ENCODE measurements at regions not wholly inside any gene's neighbourhood (a gene's known extent, or its start where the extent isn't known, plus 50 kb on each side); places are given as distances from the start of the nearest gene placed in this dataset.

DNA sequence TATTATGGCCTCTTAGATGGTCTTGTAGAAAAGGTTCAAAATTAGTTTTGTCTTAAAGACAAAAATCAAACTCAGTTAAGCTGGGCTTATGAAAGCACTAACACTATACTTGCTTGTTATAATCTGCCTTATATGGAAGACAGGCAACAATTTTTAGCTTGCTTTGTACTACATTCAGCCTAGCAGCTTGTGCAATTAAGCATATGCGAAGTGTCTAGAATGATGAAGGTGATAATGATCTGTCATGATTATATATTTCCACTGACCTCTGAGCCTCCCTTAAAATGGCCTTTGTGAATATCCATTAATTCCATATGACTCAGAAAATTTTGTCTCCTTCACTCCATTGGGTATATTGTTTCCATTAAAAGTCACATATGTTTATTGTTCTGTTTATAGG, 834.9 kb downstream of the OLFM4 start:
- DNase-seq (ENCODE audit: extremely low read depth in 1 of 11, low read depth in 9 of 11, low spot score in 4 of 11), result no peak

- no peak for DNase-seq (ENCODE audit: extremely low read depth in 1 of 11, low read depth in 9 of 11, low spot score in 4 of 11)
These were observed 844.9 kb downstream of the OLFM4 start for GRCh38 chr13:53873558-53873957.

GRCh38 chr13:53878861-53879260, 850.2 kb downstream of the OLFM4 start:
- no peak for DNase-seq (ENCODE audit: extremely low read depth in 1 of 11, low read depth in 9 of 11, low spot score in 4 of 11)

- no peak for DNase-seq (ENCODE audit: extremely low read depth in 1 of 11, low read depth in 9 of 11, low spot score in 4 of 11)
These were observed 857.4 kb downstream of the OLFM4 start for GRCh38 chr13:53885997-53886396.

DNA sequence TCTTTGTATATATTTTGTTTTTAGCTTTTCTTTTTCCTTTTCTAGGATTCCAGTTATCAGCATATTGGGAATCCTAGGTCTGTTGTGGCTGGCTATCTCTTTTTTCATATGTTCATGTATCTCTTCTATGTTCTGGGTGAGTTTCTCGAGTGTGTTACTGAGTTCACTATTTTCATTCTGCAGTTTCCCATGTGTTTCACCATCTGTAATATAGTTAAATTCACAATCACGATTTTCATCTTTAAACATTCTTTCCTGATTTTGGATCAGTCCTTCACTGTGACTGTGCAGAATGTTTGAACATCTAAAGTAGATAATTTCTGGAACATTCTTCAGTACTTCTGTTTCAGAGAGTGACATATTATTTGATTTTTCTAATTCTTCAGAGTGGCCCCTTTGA, 862.1 kb downstream of the OLFM4 start:
- no peak for DNase-seq (ENCODE audit: extremely low read depth in 1 of 11, low read depth in 9 of 11, low spot score in 4 of 11)

DNA sequence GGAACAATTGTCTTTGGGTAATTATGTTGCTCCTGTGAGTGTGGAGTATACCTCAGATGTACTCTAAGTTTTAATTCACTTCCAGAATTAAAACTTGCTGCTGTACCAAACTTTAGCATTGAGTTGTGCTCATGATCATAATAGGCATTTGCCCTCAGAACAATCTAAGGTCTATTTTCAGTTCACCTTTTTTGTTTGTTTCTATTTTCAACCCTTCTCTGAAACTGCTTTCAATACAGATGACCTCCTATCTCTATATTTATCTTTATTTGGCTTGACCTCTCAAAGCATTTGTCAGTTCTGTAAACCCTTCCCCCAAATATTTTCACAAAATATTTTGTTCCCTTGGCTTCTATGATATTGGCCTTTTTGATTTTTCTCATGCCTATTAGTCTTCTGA, 873.0 kb downstream of the OLFM4 start:
- DNase-seq (ENCODE audit: extremely low read depth in 1 of 11, low read depth in 9 of 11, low spot score in 4 of 11), result no peak

- DNase-seq (ENCODE audit: extremely low read depth in 1 of 11, low read depth in 9 of 11, low spot score in 4 of 11), result no peak
These were observed 879.3 kb downstream of the OLFM4 start for GRCh38 chr13:53907891-53908290.

GRCh38 chr13:53920916-53921315, 892.3 kb downstream of the OLFM4 start:
- no peak for DNase-seq (ENCODE audit: extremely low read depth in 1 of 11, low read depth in 9 of 11, low spot score in 4 of 11)

DNA sequence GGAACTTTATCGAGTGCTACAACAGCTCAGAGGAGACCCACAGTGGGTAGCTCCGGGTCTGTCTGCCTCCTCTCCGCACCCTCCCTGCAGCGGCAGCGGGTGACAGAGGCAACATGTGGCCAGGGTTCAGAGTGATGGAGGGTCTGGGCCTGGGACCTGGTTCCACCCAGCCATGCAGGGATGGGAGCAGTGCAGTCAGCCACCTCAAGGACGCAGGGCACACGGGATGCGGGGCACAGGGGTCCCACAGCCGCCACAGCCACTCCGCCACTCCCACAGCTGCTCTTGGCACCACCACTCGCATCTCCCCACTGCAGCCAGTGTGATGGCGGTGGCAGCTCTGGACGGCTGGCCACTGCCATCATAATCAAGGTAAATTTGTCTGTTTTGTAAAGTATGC, 892.9 kb downstream of the OLFM4 start:
- no peak for DNase-seq (ENCODE audit: extremely low read depth in 1 of 11, low read depth in 9 of 11, low spot score in 4 of 11)

GRCh38 chr13:53941588-53942190, 913.1 kb downstream of the OLFM4 start:
- no peak for DNase-seq (ENCODE audit: extremely low read depth in 1 of 11, low read depth in 9 of 11, low spot score in 4 of 11)

DNA sequence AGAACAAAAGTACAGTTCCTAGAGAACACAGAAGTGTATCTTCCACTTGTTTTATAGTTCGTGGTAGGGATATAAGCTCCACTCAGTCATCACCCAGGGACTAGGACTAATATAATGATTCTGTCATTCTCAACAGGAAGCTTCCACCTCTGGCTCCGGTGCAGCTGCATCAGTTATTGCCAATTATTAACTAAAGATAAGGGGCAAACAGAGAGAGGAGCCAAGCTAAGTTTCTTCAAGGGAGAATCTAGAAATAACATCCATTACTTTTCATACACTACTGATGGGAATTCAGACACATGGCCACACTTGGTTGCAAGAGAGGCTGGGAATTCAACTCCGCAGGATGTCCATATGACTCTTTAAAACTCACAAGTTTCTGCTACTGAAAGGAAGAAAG, 917.9 kb downstream of the OLFM4 start:
- no peak for DNase-seq (ENCODE audit: extremely low read depth in 1 of 11, low read depth in 9 of 11, low spot score in 4 of 11)

DNA sequence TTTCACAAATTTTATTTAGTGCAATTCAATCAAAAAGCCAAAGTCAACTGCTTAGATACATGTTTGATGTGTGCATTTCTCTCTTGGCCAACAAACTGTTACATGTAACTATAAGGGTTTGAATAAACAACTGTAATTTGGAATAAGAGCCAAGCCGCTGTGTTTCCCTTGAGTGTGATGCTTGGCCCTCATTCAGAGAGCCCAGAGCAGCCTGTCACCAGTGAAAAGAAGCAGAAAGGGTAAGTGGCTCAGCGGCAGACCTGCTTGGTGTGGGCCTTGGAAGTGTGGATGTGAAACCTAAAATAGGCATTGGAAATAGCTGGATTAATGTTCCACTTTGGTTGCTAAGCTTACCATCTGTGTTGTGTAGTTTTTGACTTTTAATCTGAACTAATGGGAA, 924.6 kb downstream of the OLFM4 start:
- DNase-seq (ENCODE audit: extremely low read depth in 1 of 11, low read depth in 9 of 11, low spot score in 4 of 11), result no peak
